DMS153 treated with DMSO at 0.1 percent for 48 hours (cell line): ENCODE measurements at regions not wholly inside any gene's neighbourhood (a gene's known extent, or its start where the extent isn't known, plus 50 kb on each side); places are given as distances from the start of the nearest gene placed in this dataset.

ENCODE experiments used
- DNase-seq: peaks from one replicate; lab custom pipeline; 2025; ENCODE audit not compliant: unreplicated experiment; lab: John Stamatoyannopoulos, UW

DNA sequence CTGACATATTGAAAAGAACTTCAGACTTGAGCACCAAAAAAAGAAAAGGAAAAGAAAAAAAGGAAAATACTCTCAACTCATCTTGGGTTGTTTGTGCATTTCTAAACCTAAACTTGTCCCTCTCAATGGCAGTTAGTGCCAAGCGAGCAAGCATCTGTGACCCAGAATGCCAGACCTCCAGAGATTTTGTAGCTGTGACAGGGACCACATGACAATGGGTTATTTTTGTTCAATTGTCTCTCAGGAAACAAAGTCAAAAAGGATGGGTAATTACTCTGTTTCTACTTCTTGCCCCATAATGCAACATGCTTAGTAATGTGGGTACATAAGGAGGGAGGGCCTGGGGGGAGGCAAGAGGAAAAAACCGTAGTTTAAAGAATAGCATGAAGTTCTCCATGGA, 285.7 kb upstream of the RTL1 start:
- DNase-seq, result no peak

DNA sequence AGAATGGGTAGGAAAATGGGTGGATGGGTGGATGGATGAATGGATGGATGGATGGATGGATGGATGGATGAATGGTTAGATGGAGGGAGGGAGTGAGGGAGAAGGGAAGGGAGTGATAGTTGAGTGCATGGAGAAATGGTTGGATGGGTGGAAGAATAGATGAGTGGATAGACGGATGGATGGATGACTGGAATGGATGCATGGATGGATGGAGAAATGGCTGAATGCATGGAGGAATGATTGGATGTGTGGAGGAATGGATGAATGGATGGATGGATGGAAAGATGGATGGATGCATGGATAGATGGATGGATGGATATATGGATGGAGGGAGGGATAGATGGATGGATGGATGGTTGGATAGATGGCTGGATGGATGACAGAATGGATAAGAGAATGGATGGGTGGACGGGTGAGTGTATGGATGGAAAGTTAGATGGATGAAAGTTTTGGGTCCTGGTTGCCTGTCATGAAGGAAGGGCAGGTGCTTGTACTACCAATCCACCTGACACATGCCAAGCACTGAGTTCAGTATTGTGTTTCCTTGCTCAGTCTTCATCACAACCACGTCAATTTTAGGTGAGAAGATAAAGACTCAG, 286.5 kb upstream of the RTL1 start:
- DNase-seq, result no peak

DNA sequence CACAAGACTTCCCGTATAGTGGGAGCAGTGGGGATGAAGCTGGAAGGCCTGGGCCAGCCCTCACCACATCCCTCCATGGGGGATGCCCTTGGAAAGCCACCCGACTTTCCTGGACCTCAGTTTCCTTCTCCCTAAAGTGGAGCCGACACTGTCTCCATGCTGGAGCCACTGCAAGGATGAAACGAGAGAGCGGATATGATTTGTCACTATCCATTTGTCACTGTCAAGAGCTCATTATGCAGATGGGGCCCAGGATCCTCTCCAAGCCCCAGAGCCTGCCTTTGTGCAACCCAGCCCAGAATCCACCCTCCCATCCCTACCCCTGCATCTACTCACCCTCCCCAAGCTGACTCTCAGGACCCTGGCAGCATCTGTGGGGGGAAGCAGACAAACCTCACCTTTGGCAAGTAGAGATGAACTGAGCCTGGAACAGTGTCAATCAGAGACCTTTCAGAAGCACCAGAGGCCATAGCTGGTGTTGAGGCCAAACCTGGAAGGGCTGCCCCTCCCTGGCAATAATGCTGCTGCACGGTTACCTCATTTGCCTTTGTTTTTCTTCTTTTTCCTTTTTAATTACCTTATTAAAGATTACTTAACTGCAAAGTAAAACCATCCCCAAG, 287.7 kb upstream of the RTL1 start:
- DNase-seq, result no peak

DNA sequence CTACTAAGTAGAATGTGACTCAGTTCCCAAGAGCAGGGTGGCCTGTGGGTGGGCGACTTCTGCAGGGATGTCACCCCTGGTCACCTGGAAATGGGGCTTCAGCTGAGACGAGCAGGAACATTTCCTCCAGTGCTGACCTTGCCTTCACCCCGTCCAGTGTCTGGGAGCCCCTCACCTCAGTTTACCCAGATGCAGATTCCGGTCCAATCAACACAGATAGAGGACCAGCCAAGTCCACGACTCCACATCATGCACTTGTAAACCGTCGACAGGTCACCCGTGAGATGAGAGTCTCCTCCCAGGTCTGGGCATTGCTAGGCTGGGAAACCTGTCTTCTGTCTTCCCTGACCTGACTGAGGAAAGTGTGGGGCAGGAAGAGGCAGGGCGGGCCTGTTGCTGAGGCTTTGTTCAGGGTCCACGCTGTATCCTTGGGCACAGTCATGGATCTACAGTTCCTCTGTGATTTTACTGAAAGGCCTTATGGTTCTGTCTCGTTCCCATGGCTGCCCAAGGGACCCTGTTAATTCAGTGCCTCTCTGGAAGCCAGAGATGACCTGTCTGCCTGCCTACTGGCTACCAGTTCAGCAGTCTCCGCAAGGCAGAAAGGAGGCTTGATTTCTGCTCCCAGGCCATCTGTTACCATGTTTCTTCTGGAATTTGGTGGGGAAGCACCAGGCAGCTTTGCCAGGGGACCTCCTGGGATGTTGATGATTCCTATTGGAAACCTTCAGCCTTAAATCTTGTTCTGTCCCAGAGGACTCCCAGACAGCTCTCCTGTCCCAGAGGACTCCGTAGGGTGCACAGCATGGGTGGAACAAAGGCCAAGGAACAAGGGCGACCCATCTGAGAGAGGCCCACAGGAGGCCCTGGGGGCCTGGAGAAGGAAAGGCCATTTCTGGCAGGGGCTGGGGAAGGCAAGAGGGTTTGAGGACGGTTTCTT, 288.5 kb upstream of the RTL1 start:
- DNase-seq, result no peak

DNA sequence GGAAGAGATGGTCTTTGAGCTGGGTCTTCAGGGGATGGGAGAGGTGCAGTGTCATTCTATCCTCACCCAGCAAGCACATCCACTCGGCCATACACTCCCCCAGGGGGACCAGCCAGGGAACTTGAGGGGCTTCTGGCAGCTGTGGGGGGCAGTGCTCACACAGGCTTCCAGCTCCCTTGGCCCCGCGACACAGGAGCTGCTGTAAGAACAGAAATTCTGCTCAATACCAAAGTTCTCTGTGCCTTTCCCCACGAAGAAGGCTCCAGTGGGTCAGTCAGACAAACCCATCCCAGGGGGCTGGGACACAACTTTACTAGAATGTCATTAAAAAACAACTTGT, 289.1 kb upstream of the RTL1 start:
- no peak for DNase-seq

DNA sequence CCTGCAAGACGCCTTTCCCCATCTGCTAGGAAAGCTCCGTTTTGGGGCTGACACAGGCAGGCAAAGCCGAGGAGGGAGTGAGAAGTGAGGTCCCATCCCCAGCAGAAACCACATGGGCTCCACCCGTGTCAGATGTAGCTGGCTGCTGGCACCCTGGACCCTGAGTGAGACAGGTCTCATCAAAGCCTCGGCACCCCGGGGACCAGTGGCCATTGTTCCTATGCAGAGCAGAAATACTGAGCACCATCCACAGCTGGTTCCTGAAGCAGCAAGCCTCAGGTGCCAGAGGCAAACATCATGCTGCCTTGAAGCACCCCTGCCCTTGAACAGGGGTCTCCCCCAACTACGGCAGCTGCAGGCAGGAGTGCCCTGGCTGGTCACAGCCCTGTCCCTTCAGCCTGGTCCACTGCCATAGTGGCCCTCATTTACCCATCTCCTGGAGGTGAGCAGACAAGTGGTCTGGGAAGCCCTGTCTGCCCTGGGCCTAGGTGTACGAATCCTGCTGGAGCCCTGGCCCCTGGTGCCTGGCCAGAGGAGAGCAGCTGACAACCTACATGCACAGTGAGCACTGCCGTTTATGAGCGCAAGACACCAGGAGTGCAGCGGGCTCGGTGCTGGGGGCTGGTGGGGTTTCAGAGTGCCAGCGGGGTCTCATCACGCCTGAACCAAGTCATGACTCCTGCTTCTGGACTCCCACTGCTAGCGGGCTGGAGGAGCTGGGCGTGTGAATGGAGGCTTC, 289.8 kb upstream of the RTL1 start:
- DNase-seq, result no peak

DNA sequence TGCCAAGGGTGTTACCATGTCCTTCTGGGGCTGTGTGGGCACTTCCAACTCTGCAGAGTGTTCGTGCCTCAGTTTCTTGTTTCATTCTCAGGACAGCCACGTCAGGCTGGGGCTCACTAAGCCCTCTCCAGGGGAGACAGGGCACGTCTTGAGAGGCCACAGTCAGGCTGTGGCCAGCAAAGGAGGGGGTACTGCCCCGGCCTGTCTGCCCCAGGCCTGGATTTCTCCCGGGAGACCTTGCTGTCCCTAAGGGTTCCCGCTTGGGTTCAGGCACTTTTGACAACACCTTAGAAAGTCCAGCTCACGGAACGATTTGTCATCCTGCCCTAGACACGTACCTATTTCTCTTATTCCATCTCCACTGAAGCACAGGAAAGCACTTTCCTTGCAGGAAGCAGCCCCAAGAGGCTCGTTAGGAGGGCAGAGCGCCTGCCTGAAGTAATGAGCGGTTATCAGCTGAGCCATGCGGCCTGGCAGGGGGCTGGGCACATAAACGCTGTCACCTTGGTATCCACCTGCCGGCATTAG, 290.4 kb upstream of the RTL1 start:
- peak; percentile 13 for DNase-seq

DNA sequence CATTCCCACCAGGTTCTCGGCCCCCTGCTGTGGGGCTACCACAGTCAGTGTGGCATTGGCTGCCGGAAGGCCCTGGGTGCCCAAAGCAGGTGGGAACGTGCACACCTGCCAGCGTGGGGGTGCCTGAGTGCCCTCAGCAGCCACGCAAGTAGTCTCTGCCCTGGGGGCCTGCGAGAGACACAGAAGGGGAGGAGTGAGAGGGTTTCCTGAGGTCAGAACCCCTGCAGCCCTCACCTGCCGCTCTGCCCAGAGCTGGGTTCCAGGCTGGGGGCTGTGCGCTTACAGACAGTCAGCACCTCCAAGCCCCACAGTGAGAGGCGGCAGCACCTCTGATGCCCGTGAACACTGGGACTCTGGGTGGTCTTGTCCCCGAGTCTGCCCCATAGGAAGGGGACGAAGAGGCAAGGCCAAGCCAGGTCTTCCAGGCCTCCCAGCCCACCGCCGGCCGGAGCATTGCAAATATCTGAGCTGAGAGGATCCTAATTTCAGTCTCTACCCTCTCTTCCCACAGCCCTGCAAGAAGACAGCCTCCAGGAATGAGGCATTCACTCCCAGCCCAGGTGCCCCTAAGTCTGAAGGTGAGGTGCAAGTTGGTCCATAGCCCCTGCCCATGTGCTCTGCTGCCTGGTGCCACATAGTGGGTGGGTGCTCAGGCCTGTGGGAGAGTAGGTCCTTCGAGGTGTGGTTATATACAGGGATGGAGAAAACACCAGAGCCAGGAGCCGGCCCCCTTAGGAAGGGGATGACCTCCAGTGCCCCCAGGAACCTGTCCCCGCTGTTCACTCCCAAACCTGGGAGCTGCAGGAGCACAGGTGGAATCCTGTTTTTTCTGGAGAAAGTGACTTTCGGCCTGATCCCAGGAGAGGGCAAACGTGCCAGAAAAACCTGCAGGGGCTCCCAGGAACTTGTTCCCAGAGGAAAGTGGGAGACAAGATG, 291.1 kb upstream of the RTL1 start:
- no peak for DNase-seq

DNA sequence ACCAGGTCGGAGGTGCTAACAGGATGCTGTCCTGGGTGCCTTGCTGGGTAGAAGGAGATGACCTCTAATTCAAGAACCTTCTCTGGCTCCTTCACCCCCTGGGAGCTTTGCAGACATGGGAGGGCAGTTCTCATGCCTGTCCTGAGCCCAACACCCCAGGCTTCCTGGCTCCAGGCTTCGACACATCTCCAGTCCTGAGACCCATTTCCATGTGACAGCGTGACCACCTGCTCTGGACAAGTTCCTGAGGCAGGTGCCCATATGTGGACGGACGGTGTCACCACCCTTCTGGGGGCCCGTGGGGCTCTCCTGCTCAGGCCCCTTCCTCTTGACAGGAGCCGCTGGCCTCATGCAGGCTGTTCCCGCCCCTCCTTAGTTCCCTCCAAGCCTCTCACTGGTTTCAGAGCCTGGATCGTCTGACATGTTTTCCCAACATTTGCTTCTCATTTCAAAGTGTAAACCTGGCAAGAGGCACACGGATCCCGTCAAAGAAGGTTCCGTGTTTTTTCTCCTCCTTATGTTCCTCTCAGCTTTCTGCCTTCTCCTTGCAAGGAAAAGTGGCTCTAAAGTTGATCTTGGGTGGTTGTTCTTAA, 291.9 kb upstream of the RTL1 start:
- DNase-seq, result no peak

DNA sequence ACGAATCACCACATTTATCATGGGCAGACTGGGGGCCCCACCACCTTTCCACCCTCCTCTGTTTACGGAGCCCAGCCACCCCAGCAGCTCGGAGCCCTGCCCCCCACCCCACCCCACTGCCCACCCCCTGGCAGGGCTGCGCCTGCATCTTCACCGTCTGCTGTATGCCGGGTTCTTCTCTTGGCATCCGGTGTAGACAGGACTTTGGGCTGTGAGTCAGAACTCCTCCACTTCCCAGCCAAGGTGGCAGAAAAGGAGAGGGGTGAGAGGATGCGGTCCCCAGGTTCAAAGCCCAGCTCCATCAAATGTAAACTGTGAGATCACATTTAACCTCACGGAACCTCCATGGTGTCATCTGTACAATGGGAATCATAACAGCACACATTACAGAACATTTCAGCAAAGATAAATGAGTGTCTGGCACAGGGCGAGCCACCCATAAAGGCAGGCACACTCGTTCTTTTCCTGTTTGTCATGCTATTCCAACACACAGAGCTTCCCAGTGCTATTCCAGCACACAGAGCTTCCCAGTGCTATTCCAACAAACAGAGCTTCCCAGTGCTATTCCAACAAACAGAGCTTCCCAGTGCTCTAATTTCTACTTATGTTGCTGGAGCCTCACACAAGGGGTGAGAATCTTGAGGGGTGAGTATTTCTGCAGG, 292.7 kb upstream of the RTL1 start:
- DNase-seq, result no peak

DNA sequence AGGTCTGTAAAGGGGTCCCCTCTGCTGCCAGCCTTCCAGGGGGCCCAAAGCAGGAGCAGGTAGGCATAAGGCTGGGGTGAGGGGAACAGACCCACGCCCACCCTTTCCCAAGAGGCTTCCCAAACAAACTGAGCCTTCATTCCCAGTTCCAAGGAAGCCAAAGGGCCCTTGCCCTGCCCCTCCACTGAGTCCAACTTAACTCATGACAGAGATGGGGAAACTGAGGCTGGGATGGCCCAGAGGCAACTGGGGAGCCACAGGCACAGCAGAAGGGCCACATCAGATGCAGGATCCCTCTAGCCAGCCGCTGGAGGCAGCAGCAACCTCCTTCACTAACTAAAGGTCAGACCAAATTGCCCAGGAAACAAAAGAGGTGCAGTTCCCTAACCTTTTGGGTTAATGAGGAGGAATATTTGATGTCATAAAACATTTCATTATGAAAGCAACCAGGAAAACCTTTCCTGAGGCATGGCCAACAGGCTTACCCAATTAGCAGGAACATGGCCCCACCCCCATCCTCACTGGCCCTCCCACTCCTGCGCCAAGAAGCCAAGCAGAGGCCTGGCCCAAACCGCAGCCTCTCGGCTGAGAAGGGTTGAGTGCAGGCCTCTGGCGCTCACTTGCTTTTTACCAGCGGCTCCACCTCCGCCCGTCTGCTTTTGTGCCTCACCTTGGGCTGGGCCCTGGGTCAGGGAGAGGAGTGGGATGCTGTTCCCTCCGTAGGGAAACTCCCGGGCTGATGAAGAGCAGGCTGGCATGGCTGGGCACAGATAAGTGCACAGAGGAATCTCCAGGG, 293.5 kb upstream of the RTL1 start:
- DNase-seq, result no peak

DNA sequence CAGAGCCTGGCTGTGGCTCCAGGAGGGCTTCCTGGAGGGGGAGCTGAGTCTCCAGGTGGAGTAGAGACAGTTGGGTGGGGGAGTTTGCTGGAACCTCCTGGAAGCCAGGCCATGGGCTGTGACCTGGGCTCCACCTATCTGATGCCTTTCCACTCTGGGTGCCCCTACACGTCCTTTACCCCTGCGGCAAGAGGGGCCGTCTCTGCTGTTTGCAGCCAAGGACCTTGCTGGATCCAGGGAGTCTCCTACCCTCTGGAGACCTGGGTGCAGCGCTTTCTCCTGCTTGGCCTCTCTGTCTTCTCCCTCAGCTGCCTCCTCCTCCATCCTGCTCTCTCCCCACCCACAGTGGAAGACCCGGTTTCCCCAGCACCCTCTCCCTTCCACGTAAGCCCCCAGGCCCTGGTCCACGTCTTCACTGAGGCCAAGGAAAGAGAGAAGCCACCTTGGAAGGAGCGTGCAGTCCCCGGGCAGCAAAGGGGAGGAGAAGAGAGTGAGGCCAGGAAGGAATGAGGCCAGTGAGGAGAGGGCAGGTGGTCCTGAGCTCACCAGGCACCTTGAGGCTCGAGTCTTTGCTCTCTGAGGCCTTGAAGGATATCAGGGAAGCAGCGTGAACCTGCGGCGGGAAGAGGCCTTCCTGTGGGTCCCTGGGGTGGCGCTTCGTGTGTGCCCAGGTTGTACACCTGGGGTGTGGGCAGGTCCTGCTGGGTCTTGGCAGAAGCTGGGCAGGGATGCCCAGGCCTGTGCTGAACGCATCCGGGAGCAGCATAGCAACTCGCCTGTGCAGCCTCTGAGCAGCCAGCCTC, 294.3 kb upstream of the RTL1 start:
- no peak for DNase-seq

DNA sequence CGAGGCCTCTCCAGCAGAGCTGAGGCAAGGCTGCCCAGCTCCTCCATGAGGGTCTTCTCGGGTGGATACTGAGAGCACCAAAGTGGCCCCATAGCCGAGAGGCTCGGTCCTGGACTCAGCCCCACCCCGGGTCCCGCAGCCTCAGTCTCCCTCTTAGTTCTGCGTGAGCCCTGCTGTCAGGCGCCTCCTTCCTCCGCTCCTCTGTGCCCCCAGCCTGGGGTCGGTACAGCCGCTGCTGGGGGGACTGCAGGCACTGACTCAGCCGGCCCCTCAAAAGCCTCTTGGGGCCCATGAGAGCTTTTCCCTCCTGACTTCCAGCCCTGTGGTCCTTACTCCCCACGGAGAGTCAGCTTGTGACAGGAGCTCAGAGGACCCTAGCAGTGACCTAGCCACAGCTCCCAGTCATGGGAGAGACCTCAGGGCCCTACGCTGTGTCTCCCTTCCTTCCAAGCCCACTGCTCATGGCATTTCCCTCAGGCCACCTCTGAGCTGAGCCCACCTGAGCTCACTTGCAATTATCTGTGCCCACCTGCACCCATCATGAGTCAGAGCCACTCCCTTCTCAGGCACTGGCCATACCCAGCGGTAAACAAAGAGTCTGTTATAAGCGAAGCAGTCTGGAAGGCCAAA, 295.0 kb upstream of the RTL1 start:
- DNase-seq, result no peak

DNA sequence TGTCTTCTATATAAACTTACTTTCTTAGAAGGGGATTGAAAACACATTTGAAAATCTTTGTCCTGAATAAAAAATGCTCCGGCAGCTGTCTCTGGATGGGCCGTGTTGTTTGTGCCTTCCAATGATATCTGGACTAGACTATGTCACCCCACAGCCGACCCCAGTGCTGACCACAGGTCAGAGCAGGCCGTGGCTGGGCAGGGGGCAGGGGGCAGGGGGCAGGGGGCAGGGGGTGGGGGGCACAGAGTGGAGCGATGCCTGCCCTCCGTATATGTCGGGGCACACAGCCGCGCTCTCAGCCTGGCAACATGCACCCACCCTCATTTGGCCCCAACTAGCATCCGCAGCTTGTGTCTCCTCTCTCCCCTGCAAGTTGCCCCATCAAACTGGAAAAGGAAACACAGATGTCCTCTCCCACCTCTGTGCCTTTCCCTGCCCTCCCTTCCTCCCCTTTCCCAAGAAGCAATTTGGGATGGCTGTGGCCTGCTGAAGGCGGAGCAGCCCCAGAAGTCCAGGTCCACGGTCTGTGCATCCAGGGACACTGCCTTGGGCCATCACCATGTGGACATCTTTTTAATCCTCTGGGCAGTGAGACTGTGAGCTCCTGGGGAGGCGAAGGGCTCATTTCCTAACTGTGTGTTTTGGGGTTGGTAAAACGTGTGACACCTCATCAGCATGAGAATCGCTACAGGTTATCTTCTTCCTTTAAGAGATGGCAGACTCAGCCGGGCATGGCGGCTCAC, 295.7 kb upstream of the RTL1 start:
- DNase-seq, result no peak

DNA sequence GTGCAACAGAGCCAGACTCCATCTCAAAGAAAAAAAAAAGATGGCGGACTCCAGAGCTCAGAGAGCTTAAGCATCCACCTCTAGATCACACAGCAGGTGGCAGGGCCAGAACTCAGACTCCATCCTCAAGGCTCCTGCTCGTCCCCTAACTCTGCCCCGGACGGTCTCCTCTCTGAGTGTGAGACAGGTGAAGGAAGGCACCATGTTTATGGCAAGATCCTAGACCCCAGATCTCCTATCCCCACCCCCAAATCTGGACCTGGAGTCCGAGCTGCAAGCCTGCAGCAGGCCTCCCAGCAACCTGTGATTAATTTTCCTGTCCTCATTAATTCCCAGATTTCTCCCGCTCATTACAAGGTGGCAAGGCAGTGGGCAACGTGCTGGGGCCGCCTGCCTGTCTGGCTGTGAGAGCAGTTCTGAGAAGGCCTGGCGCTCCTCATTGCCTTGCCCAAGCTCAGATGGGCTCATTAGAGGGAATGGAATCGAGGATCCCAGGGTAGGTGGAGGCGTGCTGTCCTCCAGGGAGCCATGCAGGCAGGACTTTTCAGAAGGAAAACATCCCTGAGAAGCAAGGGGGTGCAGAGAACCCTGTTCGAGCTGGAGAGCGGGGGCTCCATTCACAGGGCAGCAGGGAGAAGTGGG, 296.6 kb upstream of the RTL1 start:
- no peak for DNase-seq
